ENCODE measurements at regions not wholly inside any gene's neighbourhood (a gene's known extent, or its start where the extent isn't known, plus 50 kb on each side); places are given as distances from the start of the nearest gene placed in this dataset.

DNA sequence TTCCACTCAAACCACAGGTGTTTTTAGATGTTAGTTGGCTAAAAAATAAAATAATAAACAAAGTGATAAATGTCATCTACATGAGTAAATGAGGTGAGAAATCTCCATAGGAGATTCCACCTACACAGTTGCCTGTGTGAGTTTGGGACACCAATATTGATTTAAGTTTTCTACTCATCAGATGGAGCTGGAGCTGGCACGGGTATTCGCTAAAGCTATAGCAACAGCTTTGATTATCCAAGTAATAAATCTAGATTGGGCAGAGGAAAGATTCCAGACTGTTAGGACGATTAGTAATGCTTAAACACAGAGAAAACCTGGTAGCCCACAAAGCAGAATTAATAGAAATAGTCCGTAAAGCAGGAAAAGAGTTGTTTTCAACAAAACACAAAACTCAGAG is 313.9 kb downstream of the PABPC4L start:
- H3K4me1 Mint-ChIP-seq: no peaks in the 10 kb centered on the region
- H3K9me3 Mint-ChIP-seq: no peaks in the 10 kb centered on the region
- no peak for DNase-seq
- H3K27me3 Mint-ChIP-seq: no peaks in the 10 kb centered on the region
- intact Hi-C loops (cut with micrococcal nuclease): no loop called here
- no peak overlapping the region for H3K27ac Mint-ChIP-seq
- H3K4me3 Mint-ChIP-seq: no peak overlapping the region
- H3K36me3 Mint-ChIP-seq (ENCODE audit: low read depth): no peaks in the 10 kb centered on the region

DNA sequence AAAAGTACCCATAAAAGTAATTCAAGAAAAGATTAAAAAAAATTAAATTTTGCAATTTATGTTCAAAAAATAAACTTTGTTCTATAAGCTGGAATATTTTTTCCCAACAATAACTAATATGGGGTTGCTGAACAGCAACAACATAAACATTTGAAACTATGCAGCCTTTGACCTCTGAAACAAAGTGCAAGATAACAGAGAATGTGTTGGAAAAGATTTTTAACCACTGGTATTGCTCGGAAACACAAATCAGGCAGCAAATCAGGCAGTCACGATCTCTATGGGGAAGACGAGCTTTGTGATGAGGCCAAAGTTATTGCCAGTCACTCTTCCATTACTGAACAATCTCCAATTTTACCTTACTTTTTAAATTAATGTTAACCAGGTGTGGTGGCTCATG is 332.1 kb downstream of the PABPC4L start:
- no peaks in the 10 kb centered on the region for H3K36me3 Mint-ChIP-seq (ENCODE audit: low read depth)
- no peak overlapping the region for H3K4me3 Mint-ChIP-seq
- no peaks in the 10 kb centered on the region for H3K4me1 Mint-ChIP-seq
- intact Hi-C loops (cut with micrococcal nuclease): no loop called here
- no peaks in the 10 kb centered on the region for H3K27me3 Mint-ChIP-seq
- H3K27ac Mint-ChIP-seq: no peak overlapping the region
- DNase-seq: no peak
- peaks cover 10% of the 10 kb centered on the region for H3K9me3 Mint-ChIP-seq

DNA sequence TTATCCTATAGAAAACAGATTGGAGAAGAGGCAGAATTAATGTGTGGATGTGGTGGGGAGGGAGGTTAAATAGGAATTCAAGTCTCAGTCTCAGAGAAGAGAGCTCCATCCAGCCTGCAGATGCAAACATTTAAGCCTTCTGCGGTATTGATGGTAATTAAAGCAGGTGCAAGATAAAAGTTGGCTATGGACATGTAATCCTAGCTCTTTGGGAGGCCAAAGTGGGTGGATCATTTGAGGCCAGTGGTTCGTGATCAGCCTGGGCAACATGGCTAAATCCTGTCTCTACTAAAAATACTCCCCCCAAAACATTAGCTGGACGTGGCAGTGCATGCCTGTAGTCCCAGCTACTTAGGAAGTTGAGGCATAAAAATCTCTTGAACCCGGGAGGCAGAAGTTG is 332.7 kb downstream of the PABPC4L start:
- Mint-ChIP-seq H3K27ac (no peak overlapping the region), H3K4me1 (no peaks in the 10 kb centered on the region), H3K36me3 (ENCODE audit: low read depth) (no peaks in the 10 kb centered on the region), H3K27me3 (no peaks in the 10 kb centered on the region), H3K4me3 (no peak overlapping the region), H3K9me3 (peaks cover 10% of the 10 kb centered on the region)
- intact Hi-C loops (cut with micrococcal nuclease): no loop called here
- no peak for DNase-seq

DNA sequence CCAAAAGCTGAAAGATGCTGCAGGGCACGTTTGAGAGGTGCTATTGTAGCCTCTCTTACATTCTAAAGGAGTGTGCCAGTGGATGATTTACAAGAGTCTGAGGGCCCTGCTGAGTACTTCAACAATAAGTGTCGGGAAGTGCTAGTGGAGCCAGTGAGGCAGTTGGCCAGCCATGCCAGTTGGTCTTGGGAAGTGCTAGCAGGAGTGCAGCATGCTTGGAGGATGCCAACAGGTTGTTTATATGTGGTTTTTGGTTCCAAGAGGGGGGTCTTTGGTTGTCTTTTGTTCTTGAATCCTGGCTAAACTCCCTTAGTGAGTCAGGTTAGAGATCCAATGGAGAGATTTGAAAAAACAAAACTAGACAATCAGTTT is 335.3 kb downstream of the PABPC4L start:
- Mint-ChIP-seq H3K27ac (no peak overlapping the region), H3K27me3 (no peaks in the 10 kb centered on the region), H3K36me3 (ENCODE audit: low read depth) (no peaks in the 10 kb centered on the region), H3K4me1 (no peaks in the 10 kb centered on the region), H3K4me3 (no peak overlapping the region), H3K9me3 (peaks cover 6% of the 10 kb centered on the region)
- DNase-seq: no peak
- intact Hi-C loops (cut with micrococcal nuclease): no loop called here

DNA sequence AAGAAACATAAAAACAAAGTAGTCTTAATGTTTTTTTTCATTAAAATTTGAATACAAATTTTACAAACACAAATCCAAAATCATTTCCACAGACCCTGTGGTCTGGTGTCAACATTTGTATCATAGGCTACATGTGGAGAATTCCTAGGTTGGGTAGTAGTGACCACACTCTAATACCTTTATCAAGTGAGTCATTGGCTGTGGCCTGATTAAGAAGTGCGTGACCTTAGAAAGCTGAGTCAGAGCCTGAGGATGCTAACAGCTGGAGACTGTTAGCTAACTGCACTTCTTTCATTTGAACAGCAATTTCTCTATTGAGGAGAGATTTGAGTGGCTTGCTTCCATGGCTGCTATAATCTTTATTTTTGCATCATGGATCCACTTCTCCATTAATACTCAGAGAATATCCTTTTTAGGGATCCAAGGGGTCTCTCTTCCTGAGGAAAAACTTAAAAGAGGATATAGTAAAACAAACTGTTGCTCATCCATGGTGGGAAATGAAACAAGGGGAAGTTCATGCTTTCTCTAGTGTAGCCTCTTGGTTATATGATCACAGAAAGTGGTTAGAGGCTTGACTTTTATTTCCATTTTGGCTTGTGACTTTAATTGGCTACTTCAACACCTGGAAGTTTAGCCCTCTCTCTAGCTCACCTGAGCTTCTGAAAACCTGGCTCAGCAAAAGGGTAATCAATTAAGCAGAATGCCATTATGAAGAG is 335.8 kb downstream of the PABPC4L start:
- H3K27me3 Mint-ChIP-seq: no peaks in the 10 kb centered on the region
- no peak overlapping the region for H3K4me3 Mint-ChIP-seq
- no peaks in the 10 kb centered on the region for H3K4me1 Mint-ChIP-seq
- DNase-seq: no peak
- H3K36me3 Mint-ChIP-seq (ENCODE audit: low read depth): no peaks in the 10 kb centered on the region
- intact Hi-C loops (cut with micrococcal nuclease): no loop called here
- H3K27ac Mint-ChIP-seq: no peak overlapping the region
- H3K9me3 Mint-ChIP-seq: peaks cover 6% of the 10 kb centered on the region

DNA sequence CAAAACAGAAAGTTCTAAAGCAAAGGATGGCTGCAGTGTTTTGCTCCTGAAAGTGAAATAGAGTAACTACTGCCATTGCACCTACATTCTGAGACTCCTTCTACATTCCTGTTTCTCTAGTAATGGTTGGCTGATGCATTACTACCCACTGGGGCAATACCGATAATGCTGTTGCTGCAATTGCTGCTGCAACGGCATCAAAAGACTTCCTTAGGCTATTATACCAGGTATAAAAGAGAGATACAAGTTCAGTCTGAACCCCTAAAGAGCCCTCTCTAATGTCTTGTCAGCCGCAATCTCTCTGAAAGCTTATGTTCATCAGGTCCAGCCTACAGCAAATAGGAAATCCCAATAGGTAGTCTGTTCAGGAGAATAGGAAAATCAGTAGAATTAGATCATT is 338.4 kb downstream of the PABPC4L start:
- Mint-ChIP-seq H3K27ac (no peak overlapping the region), H3K4me1 (no peaks in the 10 kb centered on the region), H3K4me3 (no peak overlapping the region), H3K36me3 (ENCODE audit: low read depth) (no peaks in the 10 kb centered on the region), H3K27me3 (no peaks in the 10 kb centered on the region), H3K9me3 (no peaks in the 10 kb centered on the region)
- DNase-seq: no peak
- intact Hi-C loops (cut with micrococcal nuclease): no loop called here

DNA sequence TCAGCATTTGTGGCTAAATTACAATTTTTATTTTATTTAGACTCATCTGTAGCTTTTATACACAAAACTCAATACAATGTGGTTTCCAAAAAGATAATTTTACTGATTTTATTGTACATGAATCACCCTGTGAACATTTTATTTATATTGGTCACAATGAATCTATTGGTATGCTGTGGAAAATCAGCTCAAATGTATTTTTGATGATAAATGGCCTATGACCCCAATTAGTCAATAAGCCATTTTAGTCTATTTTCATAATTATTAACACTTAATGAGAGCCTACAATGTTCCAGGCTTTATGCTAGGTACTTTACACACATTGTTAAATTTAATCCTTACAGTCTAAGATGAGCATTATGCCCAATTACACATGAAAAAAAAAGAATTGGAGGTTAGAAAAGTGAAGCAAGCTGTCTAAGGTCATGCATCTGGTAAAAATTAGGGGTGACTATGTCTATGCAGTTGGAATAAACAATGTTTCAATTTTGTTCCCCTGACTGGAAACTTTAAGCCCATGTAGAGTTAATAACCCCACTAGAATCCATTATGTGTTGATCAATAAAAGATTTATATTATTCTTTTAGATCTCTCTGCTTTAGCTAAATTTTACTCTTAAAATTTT is 344.7 kb downstream of the PABPC4L start:
- H3K4me1 Mint-ChIP-seq: no peaks in the 10 kb centered on the region
- intact Hi-C loops (cut with micrococcal nuclease): no loop called here

DNA sequence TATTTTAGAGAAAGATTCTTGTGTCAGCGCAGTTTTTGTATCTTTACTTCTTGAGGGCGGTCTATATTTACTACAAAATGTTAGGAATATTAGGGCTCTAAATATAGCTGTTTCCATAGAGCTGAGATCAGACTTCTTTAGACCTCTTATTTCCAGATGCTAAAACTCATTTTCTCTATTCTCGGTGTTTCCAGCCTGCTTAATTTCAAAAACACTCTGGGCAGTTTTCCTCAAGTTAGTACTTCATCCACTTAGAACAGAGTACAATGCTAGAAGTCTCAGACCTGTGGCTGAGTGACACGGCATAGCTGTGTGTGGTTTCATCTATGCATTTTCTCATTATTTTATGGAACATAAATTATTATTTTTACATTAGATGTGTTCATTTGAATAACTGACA is 346.6 kb downstream of the PABPC4L start:
- no peak for DNase-seq
- H3K4me3 Mint-ChIP-seq: no peak overlapping the region
- H3K36me3 Mint-ChIP-seq (ENCODE audit: low read depth): no peaks in the 10 kb centered on the region
- no peaks in the 10 kb centered on the region for H3K9me3 Mint-ChIP-seq
- H3K27ac Mint-ChIP-seq: no peak overlapping the region
- no peaks in the 10 kb centered on the region for H3K4me1 Mint-ChIP-seq
- intact Hi-C loops (cut with micrococcal nuclease): no loop called here
- no peaks in the 10 kb centered on the region for H3K27me3 Mint-ChIP-seq

More for the DNA sequence above, 344.7 kb downstream of the PABPC4L start:
- Mint-ChIP-seq H3K36me3 (ENCODE audit: low read depth) (no peaks in the 10 kb centered on the region), H3K4me3 (no peak overlapping the region), H3K9me3 (no peaks in the 10 kb centered on the region), H3K27me3 (no peaks in the 10 kb centered on the region), H3K27ac (no peak overlapping the region)
- DNase-seq: no peak

DNA sequence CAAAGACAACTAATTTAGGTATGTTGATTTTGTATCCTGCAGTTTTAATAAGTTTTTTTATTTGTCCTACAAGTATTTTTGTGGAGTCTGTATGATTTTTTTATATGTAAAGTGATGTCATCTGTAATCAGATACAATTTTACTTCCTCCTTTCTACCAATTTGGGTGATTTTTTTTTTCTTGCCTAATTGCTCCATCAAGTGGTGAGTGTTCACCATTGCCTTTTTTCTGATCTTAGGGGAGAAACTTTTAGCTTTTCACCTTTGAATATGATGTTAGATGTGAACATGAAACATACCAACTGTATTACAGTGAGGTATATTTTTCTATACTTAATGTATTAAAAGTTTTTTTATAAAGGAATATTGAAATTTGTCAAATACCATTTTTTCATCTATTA is 362.3 kb downstream of the PABPC4L start:
- H3K9me3 Mint-ChIP-seq: peaks cover 10% of the 10 kb centered on the region
- no peak for DNase-seq
- H3K27me3 Mint-ChIP-seq: no peaks in the 10 kb centered on the region
- no peak overlapping the region for H3K27ac Mint-ChIP-seq
- intact Hi-C loops (cut with micrococcal nuclease): no loop called here
- H3K36me3 Mint-ChIP-seq (ENCODE audit: low read depth): no peaks in the 10 kb centered on the region
- no peak overlapping the region for H3K4me3 Mint-ChIP-seq
- no peaks in the 10 kb centered on the region for H3K4me1 Mint-ChIP-seq

DNA sequence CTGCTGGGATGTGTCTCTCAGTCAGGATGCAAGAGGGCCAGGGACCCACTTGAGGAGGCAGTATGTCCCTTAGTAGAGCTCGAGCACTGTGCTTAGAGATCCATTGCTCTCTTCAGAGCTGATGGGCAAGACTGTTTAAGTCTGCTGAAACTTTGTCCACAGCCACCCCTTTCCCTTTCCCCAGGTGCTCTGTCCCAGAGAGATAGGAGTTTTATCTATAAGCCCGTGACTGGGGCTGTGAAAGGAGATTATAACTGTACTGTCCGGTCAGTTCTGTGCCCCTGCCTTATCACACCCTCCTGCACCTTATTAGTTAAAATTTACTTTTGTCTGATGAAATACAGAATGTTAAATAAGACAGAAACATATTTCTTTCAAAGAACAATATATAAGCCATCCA is 378.4 kb downstream of the PABPC4L start:
- Mint-ChIP-seq H3K4me3 (no peak overlapping the region), H3K27me3 (no peaks in the 10 kb centered on the region), H3K36me3 (ENCODE audit: low read depth) (no peaks in the 10 kb centered on the region), H3K9me3 (peaks cover 6% of the 10 kb centered on the region), H3K4me1 (no peaks in the 10 kb centered on the region), H3K27ac (no peak overlapping the region)
- DNase-seq: no peak
- intact Hi-C loops (cut with micrococcal nuclease): no loop called here

DNA sequence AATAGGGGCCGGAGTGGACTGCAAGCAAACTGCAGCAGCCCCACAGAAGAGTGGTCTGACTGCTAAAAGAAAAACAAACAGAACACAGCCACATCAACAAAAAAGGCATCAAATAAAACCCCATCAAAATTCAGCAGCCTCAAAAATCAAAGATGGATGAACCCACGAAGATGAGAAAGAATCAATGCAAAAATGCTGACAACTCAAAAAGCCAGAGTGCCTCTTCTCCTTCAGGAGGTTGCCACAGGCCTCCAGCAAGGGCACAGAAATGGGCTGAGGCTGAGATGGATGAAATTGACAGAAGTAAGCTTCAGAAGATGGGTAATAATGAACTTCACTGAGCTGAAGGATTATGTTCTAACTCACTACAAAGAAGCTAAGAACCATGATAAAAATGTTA is 388.6 kb downstream of the PABPC4L start:
- H3K27ac Mint-ChIP-seq: no peak overlapping the region

DNA sequence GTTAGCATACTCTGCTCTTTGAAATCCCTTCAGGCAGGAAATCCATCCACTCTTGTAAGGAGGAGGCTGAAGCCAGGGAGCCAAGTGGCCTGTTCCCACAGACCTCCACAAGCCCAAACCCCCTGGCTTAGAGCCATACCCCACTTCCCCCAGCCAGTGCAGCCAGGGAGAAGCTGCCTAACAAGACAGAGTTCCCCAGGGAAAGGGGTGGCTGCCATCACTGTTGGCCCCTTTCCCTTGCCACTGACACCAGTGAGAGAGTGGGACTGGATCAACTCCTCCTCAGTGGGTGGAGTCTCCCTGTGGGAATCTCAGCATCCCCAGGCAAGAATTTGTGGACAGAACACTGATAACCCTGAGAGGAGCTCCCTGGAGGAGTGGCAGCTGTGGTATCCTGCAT is 389.4 kb downstream of the PABPC4L start:
- Mint-ChIP-seq H3K9me3 (no peaks in the 10 kb centered on the region), H3K27ac (no peak overlapping the region), H3K4me1 (no peaks in the 10 kb centered on the region), H3K36me3 (ENCODE audit: low read depth) (no peaks in the 10 kb centered on the region), H3K27me3 (no peaks in the 10 kb centered on the region), H3K4me3 (no peak overlapping the region)
- DNase-seq: no peak
- intact Hi-C loops (cut with micrococcal nuclease): no loop called here

More for the DNA sequence above, 388.6 kb downstream of the PABPC4L start:
- Mint-ChIP-seq H3K27me3 (no peaks in the 10 kb centered on the region), H3K36me3 (ENCODE audit: low read depth) (no peaks in the 10 kb centered on the region), H3K4me1 (no peaks in the 10 kb centered on the region), H3K9me3 (no peaks in the 10 kb centered on the region), H3K4me3 (no peak overlapping the region)
- intact Hi-C loops (cut with micrococcal nuclease): no loop called here
- no peak for DNase-seq

DNA sequence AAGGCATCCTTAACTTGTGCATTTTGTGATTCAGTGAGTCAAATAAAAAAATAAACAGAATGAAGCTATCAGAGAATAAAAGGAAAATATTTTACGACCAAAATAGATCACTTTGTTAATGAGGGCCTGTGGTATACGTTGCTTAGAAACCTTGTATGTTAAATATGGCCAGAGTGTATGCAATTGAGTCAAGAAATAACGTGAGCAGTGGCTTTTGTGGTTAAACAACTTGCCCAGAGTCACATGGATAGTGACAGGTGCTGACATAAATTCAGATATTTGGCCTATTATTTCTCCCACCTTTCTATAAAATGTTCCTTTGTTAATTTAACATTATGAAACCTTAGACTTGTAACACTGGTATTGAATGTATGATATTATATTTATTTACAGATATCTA is 393.4 kb downstream of the PABPC4L start:
- no peak overlapping the region for H3K4me3 Mint-ChIP-seq
- intact Hi-C loops (cut with micrococcal nuclease): no loop called here
- H3K4me1 Mint-ChIP-seq: no peaks in the 10 kb centered on the region
- no peaks in the 10 kb centered on the region for H3K9me3 Mint-ChIP-seq
- no peak overlapping the region for H3K27ac Mint-ChIP-seq
- H3K27me3 Mint-ChIP-seq: no peaks in the 10 kb centered on the region
- no peak for DNase-seq
- no peaks in the 10 kb centered on the region for H3K36me3 Mint-ChIP-seq (ENCODE audit: low read depth)

DNA sequence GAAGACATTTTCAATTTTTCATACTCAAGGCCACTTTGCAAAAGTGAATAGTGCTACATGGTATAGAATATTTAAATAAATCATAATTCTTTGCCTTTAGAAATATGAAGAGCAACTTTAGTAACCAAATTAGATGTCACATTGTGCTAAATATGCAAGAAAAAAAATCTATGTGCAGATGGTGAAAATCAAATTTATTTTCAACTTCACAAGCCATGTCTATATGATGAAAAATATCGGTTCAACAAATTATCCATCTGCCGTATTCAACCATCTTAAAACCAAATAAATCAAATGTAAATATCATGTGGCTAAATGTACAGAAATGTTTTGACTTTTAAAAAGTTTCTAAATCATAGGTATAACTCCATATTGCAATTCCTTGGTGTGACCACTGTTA is 398.2 kb downstream of the PABPC4L start:
- H3K27me3 Mint-ChIP-seq: no peaks in the 10 kb centered on the region
- H3K4me1 Mint-ChIP-seq: no peaks in the 10 kb centered on the region
- H3K9me3 Mint-ChIP-seq: no peaks in the 10 kb centered on the region
- intact Hi-C loops (cut with micrococcal nuclease): no loop called here
- no peaks in the 10 kb centered on the region for H3K36me3 Mint-ChIP-seq (ENCODE audit: low read depth)
- no peak overlapping the region for H3K27ac Mint-ChIP-seq
- no peak overlapping the region for H3K4me3 Mint-ChIP-seq
- DNase-seq: no peak
